ENCODE measurements at regions not wholly inside any gene's neighbourhood (a gene's known extent, or its start where the extent isn't known, plus 50 kb on each side); places are given as distances from the start of the nearest gene placed in this dataset.

DNA sequence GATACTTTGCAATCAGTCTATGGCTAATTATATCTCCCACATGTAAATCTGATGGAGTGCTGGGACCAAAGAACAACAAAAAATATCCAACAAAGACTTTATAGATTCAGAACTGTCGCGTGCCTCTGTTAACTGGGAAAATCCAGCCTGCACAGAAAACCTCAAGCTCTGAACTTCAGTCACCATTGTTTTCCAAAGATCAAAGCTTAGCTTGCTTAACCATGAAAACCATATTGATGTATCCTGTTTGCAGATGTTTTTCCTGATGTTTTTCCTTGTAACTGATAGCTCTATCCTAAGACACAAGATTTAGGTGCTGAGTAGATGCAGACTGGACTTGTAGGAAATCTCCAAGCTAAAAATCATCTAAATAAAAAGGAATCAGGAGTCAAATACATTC, 163.7 kb downstream of the GXYLT1 start:
- DNase-seq: no peak

- DNase-seq: no peak
These were observed 164.3 kb downstream of the GXYLT1 start for GRCh38 chr12:41980390-41980789.

GRCh38 chr12:41979574-41979973, 165.1 kb downstream of the GXYLT1 start:
- no peak for DNase-seq

- no peak for DNase-seq
These were observed 172.1 kb downstream of the GXYLT1 start for GRCh38 chr12:41972598-41972997.

- DNase-seq: no peak
These were observed 172.5 kb downstream of the GXYLT1 start for GRCh38 chr12:41972196-41972595.

- no peak for DNase-seq
These were observed 173.9 kb downstream of the GXYLT1 start for GRCh38 chr12:41970744-41971143.

DNA sequence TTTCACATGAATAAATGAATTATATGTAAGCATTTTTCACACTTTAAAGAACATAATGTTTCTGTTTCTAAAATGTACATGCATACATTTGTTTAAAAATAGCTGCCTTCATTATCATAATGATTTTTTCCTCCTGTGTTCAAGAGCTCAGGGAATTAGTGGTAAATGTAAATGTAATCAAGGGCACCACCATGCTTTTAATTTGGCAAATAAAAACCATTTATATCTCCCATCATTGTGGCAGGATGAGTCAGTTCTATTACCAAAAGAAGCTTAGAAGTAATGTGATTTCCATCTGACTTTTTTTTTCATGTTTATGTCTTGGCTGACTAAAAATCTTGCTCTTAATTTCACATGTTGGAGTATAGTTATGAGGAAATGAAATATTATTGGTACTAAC, 176.1 kb downstream of the GXYLT1 start:
- no peak for DNase-seq

GRCh38 chr12:41967668-41968500, 176.8 kb downstream of the GXYLT1 start:
- DNase-seq: no peak

DNA sequence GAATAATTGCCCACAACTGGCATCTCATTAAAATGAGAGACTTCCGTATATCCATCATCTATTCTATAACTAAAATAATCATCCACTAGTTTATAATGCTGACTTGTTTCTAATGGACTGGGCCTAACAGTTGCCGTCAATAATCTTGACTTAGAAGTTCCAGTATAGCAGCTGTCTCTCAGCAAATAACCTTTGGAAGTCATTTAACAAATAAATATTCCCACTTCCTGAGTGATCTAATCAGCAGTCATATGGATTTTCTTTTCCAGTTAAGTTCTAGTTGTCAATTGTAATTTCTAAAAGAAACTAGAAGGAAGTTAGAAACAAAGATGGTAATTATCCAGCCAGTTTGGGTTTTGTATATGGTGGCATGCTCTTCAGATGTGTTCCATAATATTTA, 177.8 kb downstream of the GXYLT1 start:
- no peak for DNase-seq

- no peak for DNase-seq
These were observed 178.7 kb downstream of the GXYLT1 start for GRCh38 chr12:41966001-41966400.

DNA sequence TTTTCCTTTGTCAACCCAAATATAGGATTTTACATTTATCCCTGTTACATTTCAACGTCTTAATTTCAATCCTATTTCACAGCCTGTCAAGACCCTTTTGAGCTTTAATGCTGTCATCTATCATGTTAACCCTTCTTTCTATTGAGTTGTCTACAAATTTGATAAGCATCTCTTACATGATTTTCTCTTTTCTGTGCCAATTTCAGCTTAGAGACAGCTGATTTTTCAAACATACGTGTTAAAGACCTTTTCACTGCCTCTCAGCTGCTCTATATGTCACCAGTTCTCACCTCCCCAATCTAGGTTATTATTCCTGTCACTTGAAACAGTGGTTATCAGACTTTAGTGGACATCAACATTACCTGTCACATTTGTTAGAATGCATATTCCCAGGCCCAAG, 181.3 kb downstream of the GXYLT1 start:
- no peak for DNase-seq

- DNase-seq: no peak
These were observed 182.5 kb downstream of the GXYLT1 start for GRCh38 chr12:41962171-41962572.

- no peak for DNase-seq
These were observed 185.4 kb downstream of the GXYLT1 start for GRCh38 chr12:41959271-41959670.

GRCh38 chr12:41956353-41956752, 188.3 kb downstream of the GXYLT1 start:
- no peak for DNase-seq

- DNase-seq: no peak
These were observed 194.2 kb downstream of the GXYLT1 start for GRCh38 chr12:41950455-41950854.

DNA sequence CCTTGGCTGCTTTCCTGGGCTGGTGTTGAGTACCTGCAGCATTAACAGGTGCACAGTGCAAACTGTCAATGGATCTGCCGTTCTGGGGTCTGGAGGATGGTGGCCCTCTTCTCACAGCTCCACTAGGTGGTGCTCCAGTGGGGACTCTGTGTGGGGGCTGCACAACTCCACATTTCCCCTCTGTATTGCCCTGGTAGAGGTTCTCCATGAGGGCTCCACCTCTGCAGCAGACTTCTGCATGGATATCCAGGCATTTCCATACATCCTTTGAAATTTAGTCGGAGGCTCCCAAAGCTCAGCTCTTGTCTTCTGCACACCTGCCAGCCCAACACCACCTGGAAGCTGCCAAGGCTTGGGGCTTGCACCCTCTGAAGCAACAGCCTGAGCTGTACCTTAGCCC, 198.6 kb downstream of the GXYLT1 start:
- DNase-seq: no peak

GRCh38 chr12:41944216-41944615, 200.5 kb downstream of the GXYLT1 start:
- no peak for DNase-seq

GRCh38 chr12:41943671-41944070, 201.0 kb downstream of the GXYLT1 start:
- DNase-seq: no peak

- no peak for DNase-seq
These were observed 202.3 kb downstream of the GXYLT1 start for GRCh38 chr12:41942354-41942753.

DNA sequence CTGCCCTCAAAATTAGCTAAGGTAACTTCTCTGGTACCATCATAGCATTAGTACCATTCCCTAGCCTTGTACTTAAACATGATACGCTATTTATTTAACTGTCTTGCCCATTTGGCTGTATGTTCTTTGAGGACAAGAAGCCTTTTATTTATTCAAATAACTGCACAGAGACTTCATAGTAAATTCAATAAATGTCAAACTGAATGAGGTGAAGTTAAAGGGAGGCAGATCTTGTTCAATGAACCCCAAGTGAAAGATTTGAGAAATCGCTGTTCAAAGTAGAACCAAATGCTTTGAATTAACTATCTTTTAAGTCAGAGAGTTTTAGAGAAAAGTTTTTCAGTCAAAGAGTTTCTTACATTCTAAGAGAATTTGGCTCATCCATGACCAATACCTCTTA, 203.6 kb downstream of the GXYLT1 start:
- DNase-seq: no peak

- DNase-seq: no peak
These were observed 204.1 kb downstream of the GXYLT1 start for GRCh38 chr12:41940571-41940970.

- no peak for DNase-seq
These were observed 208.3 kb downstream of the GXYLT1 start for GRCh38 chr12:41936333-41936732.

- DNase-seq: no peak
These were observed 208.8 kb downstream of the GXYLT1 start for GRCh38 chr12:41935911-41936310.

- DNase-seq: no peak
These were observed 212.1 kb downstream of the GXYLT1 start for GRCh38 chr12:41932470-41932991.
